ENCODE measurements at regions not wholly inside any gene's neighbourhood (a gene's known extent, or its start where the extent isn't known, plus 50 kb on each side); places are given as distances from the start of the nearest gene placed in this dataset.
A peak's percentile ranks its signal among the peaks of the same experiment; 100 is the strongest.

DNA sequence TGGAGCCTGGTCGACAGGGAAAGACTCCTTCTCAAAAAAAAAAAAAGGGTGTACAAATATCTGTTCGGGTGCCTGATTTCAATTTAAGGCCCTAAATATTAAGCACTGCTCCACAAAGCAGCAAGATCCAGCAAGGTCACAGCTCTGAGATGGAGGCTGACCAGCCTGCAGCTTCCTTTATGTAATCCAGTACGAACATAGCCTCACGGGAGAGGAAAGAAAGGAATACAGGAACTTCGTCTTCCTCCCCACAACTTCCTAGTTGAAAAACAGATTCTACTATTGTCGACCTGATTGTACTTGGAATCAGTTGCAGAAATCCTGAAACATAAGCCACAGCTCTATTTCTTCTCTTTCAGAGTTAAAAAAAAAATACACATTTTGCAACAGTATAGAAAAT lies 53.5 kb upstream of the TBC1D9 start:
- no peak for DNase-seq (ENCODE audit: low spot score)
- Histone ChIP-seq H3K27ac (peak overlapping the region in 1 of 2 donors; percentile 35), H3K4me3 (no peak overlapping the region)
- TF ChIP-seq, protein P1, sequence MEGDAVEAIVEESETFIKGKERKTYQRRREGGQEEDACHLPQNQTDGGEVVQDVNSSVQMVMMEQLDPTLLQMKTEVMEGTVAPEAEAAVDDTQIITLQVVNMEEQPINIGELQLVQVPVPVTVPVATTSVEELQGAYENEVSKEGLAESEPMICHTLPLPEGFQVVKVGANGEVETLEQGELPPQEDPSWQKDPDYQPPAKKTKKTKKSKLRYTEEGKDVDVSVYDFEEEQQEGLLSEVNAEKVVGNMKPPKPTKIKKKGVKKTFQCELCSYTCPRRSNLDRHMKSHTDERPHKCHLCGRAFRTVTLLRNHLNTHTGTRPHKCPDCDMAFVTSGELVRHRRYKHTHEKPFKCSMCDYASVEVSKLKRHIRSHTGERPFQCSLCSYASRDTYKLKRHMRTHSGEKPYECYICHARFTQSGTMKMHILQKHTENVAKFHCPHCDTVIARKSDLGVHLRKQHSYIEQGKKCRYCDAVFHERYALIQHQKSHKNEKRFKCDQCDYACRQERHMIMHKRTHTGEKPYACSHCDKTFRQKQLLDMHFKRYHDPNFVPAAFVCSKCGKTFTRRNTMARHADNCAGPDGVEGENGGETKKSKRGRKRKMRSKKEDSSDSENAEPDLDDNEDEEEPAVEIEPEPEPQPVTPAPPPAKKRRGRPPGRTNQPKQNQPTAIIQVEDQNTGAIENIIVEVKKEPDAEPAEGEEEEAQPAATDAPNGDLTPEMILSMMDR (IDR thresholded peaks at IDR 0.05): no peak

DNA sequence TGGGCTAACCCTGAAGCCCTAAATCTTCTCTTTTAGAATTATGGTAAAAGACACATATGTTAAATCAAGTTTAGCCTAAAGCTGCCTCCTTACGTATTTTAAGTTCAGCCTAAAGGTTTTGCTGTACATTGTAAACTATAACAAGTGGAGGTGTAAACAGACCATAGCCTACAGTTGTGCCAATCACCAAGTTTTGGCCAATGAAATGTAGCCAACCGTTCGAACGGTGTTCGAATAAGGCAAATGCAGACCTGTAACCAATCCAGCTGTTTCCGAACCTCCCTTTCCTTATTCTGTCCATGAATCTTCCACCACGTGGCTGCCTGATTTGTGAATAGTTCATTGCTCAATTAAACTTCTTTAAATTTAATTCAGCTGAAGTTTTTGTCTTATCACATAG lies 52.1 kb upstream of the TBC1D9 start:
- H3K4me3 ChIP-seq: no peak overlapping the region
- TF ChIP-seq, protein P1 (IDR thresholded peaks at IDR 0.05): no peak
- no peak for DNase-seq (ENCODE audit: low spot score)
- peak overlapping the region in 1 of 2 donors; percentile 31 for H3K27ac ChIP-seq

DNA sequence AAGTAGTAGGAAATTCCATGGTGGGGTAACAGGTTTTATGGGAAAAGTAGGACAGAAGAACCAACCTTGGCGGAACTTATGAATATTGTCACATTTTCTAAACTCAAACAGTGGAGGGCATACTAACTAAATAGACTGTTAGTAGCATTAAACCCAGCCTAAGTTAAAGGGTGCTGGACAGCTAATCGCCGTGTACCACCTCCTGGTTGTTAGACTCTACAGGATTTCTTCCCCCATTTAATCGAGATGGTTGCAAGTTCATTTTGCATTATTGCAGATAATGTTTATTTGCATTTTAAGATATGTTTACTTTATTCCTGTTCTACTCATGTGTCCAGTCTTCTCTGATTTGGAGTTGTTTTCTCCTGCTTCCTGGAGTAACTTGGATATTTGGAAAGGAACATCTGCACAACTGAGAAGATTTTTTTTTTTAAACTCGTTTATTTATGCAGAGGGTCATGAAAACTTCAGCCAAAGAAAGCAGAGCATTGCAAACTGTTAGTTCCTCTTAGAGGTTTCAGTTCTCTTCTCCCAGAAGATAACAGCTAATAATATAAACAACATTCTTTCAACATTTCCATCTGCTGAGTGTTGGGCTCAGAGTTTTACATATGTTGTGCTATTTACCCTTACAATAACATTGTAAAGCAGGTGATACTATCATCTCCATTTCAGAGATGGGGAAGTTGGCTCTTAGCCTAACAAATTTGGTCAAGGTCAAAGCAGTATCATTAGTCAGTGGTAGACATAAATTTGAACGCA lies 51.5 kb upstream of the TBC1D9 start:
- DNase-seq (ENCODE audit: low spot score): no peak
- Histone ChIP-seq H3K4me3 (no peak overlapping the region), H3K27ac (peak overlapping the region in 1 of 2 donors; percentile 31)
- TF ChIP-seq, protein P1 (IDR thresholded peaks at IDR 0.05): no peak

DNA sequence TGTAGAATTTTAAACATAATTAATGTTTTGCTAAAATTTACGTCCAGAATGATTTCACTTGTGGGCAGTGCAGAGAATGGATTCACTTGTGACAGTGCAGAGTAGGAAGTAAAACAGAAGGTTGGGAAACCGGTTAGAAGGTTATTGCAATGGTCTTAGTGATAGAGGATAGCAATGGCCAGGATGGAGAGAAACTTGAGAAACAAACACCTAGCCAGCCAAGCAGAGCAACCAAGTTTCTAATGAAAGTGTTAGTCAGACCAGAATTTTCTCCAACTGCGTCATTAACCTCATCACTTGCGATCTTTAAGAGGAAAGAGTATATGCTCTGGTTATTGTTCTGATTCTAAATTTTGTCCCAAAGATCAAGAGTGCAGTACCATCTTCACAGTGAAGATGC lies 50.0 kb upstream of the TBC1D9 start:
- DNase-seq (ENCODE audit: low spot score): no peak
- no peak overlapping the region for H3K4me3 ChIP-seq
- TF ChIP-seq, protein P1 (IDR thresholded peaks at IDR 0.05): no peak
- H3K27ac ChIP-seq: no peak overlapping the region

Data from coronary artery (tissue), 2 donors.